ENCODE measurements at regions not wholly inside any gene's neighbourhood (a gene's known extent, or its start where the extent isn't known, plus 50 kb on each side); places are given as distances from the start of the nearest gene placed in this dataset.

- ATAC-seq, result no peak
- TF ChIP-seq CREB5 (CRISPR knock-in tag; IDR thresholded peaks at IDR 0.05; ENCODE audit: low read depth), result no peak
- TF ChIP-seq, protein P1, sequence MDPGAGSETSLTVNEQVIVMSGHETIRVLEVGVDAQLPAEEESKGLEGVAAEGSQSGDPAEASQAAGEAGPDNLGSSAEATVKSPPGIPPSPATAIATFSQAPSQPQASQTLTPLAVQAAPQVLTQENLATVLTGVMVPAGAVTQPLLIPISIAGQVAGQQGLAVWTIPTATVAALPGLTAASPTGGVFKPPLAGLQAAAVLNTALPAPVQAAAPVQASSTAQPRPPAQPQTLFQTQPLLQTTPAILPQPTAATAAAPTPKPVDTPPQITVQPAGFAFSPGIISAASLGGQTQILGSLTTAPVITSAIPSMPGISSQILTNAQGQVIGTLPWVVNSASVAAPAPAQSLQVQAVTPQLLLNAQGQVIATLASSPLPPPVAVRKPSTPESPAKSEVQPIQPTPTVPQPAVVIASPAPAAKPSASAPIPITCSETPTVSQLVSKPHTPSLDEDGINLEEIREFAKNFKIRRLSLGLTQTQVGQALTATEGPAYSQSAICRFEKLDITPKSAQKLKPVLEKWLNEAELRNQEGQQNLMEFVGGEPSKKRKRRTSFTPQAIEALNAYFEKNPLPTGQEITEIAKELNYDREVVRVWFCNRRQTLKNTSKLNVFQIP (CRISPR knock-in tag; IDR thresholded peaks at IDR 0.05; ENCODE audit: borderline replicate concordance, low read depth), result no peak
- no peak for TF ChIP-seq PPARA (CRISPR knock-in tag; IDR thresholded peaks at IDR 0.05; ENCODE audit: borderline replicate concordance)
- TF ChIP-seq TCF4 (CRISPR knock-in tag; IDR thresholded peaks at IDR 0.05; ENCODE audit: borderline replicate concordance), result no peak
- TF ChIP-seq ISL1 (CRISPR knock-in tag; IDR thresholded peaks at IDR 0.05), result no peak
- no peak for TF ChIP-seq TOX (CRISPR knock-in tag; IDR thresholded peaks at IDR 0.05; ENCODE audit: borderline replicate concordance)
- no peak for TF ChIP-seq CSRNP3 (CRISPR knock-in tag; IDR thresholded peaks at IDR 0.05)
- TF ChIP-seq ZFP30 (CRISPR knock-in tag; IDR thresholded peaks at IDR 0.05), result no peak
- TF ChIP-seq ESRRG (CRISPR knock-in tag; IDR thresholded peaks at IDR 0.05), result no peak
- no peak for TF ChIP-seq GLIS3 (CRISPR knock-in tag; IDR thresholded peaks at IDR 0.05)
- TF ChIP-seq ZNF565 (CRISPR knock-in tag; conservative IDR thresholded peaks at IDR 0.05; ENCODE audit: low read depth), result no peak
- TF ChIP-seq PATZ1 (CRISPR knock-in tag; IDR thresholded peaks at IDR 0.05; ENCODE audit: borderline replicate concordance), result no peak
- no peak for TF ChIP-seq TSHZ2 (CRISPR knock-in tag; IDR thresholded peaks at IDR 0.05)
- no peak for TF ChIP-seq ARNTL (CRISPR knock-in tag; IDR thresholded peaks at IDR 0.05; ENCODE audit: borderline replicate concordance, low read depth)
- TF ChIP-seq ZC3H10 (CRISPR knock-in tag; IDR thresholded peaks at IDR 0.05), result no peak
- TF ChIP-seq RARB (CRISPR knock-in tag; IDR thresholded peaks at IDR 0.05), result no peak
- no peak for TF ChIP-seq ZFP3 (CRISPR knock-in tag; IDR thresholded peaks at IDR 0.05)
Observed at GRCh38 chr3:140809316-140809715, 131.5 kb downstream of the TRIM42 start.

- ATAC-seq, result no peak
- no peak for TF ChIP-seq TOX (CRISPR knock-in tag; IDR thresholded peaks at IDR 0.05; ENCODE audit: borderline replicate concordance)
- no peak for TF ChIP-seq SNAI2 (CRISPR knock-in tag; IDR thresholded peaks at IDR 0.05)
- no peak for TF ChIP-seq GLIS3 (CRISPR knock-in tag; IDR thresholded peaks at IDR 0.05)
- TF ChIP-seq OSR1 (CRISPR knock-in tag; IDR thresholded peaks at IDR 0.05), result no peak
Observed at GRCh38 chr3:140816372-140817195, 125.1 kb upstream of the SLC25A36 start.

DNA sequence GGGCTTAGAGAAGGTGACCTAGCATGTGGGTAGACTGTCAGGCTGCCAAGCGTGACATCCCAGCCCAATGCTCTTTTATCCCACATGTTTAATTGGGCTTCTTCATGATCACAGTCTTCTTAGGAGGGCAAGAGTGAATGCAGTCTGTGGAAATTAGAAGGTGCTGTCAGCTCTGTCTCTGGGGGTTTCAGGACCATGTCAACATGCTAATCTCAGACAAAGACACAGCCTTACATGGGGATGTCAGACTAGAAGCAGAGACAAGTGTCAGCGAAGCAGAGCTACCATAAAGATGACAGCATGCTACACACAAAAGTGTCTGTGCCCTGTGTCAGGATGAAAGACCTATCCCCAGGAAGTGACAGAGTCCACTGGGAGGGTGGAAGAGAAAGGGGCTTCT lies 120.1 kb upstream of the SLC25A36 start:
- TF ChIP-seq BACH2 (CRISPR knock-in tag; IDR thresholded peaks at IDR 0.05; ENCODE audit: borderline replicate concordance) (no peak), TOX (CRISPR knock-in tag; IDR thresholded peaks at IDR 0.05; ENCODE audit: borderline replicate concordance) (no peak), ZFP30 (CRISPR knock-in tag; IDR thresholded peaks at IDR 0.05) (no peak), CSDC2 (CRISPR knock-in tag; IDR thresholded peaks at IDR 0.05) (no peak), ESRRG (CRISPR knock-in tag; IDR thresholded peaks at IDR 0.05) (no peak), RARB (CRISPR knock-in tag; IDR thresholded peaks at IDR 0.05) (no peak), TCF4 (CRISPR knock-in tag; IDR thresholded peaks at IDR 0.05; ENCODE audit: borderline replicate concordance) (no peak), OSR1 (CRISPR knock-in tag; IDR thresholded peaks at IDR 0.05) (no peak), ZNF8 (CRISPR knock-in tag; IDR thresholded peaks at IDR 0.05) (no peak), CSRNP3 (CRISPR knock-in tag; IDR thresholded peaks at IDR 0.05) (no peak)
- no peak for ATAC-seq

Data from SK-N-SH treated with all-trans-retinoic acid at 6 μM for 48 hours (cell line).